A673 (cell line): ENCODE measurements at regions not wholly inside any gene's neighbourhood (a gene's known extent, or its start where the extent isn't known, plus 50 kb on each side); places are given as distances from the start of the nearest gene placed in this dataset.

Experiments
- BruUV-seq: library from RNA; stranded (reverse); fragments of 400-500 nt; replicated peaks from 2 replicates; lab custom pipeline; 2021; lab: Mats Ljungman, UMichigan
- CTCF ChIA-PET: fragments of 300-600 bp; sonication (Branson Sonifier 250); formaldehyde crosslinking; loops from one replicate; lab custom pipeline; 2022; ENCODE audit warnings: antibody characterized with exemption; lab: Charles Lee
- POLR2A ChIA-PET: fragments of 300-600 bp; sonication (Branson Sonifier 250); formaldehyde crosslinking; loops from one replicate; lab custom pipeline; 2022; ENCODE audit warnings: antibody characterized with exemption; ENCODE audit not compliant: low non-redundant PET; lab: Charles Lee
- DNase-seq: peaks from one replicate; pipeline ENCODE4 v3.0.0-alpha.2; 2015; ENCODE audit warnings: low spot score
- H3K27ac ChIP-seq: fragments of 200-600 bp; sonication (generic); 2 replicates; pipeline ENCODE4 v1.5.1; 2016; ENCODE audit warnings: mixed run types, low read depth, mild to moderate bottlenecking, mixed read lengths, antibody characterized with exemption, low read length; ENCODE audit not compliant: poor library complexity, severe bottlenecking
- H3K27me3 ChIP-seq: fragments of 200-600 bp; sonication (generic); replicated peaks from 2 replicates; pipeline ENCODE4 v1.6.1; 2017; ENCODE audit warnings: mixed run types, low read depth, mild to moderate bottlenecking, mixed read lengths, antibody characterized with exemption, low read length; ENCODE audit not compliant: insufficient read depth, poor library complexity
- H3K36me3 ChIP-seq: fragments of 200-600 bp; sonication (generic); 2 replicates; pipeline ENCODE4 v1.6.1; 2016; ENCODE audit warnings: mixed run types, mild to moderate bottlenecking, mixed read lengths, antibody characterized with exemption, low read length; ENCODE audit not compliant: insufficient read depth, poor library complexity, severe bottlenecking
- H3K4me1 ChIP-seq: fragments of 200-600 bp; sonication (generic); 2 replicates; pipeline ENCODE4 v1.6.1; 2017; ENCODE audit warnings: mixed run types, mild to moderate bottlenecking, mixed read lengths, antibody characterized with exemption, low read length; ENCODE audit not compliant: insufficient read depth, poor library complexity, severe bottlenecking
- H3K4me3 ChIP-seq: fragments of 200-600 bp; sonication (generic); 2 replicates; pipeline ENCODE4 v1.5.1; 2016; ENCODE audit warnings: low read depth, mixed run types, mild to moderate bottlenecking, mixed read lengths, low read length; ENCODE audit not compliant: poor library complexity, severe bottlenecking
- H3K9me3 ChIP-seq: fragments of 200-600 bp; sonication (generic); 2 replicates; pipeline ENCODE4 v1.6.1; 2016; ENCODE audit warnings: mixed run types, low read depth, mild to moderate bottlenecking, mixed read lengths, antibody characterized with exemption, low read length; ENCODE audit not compliant: poor library complexity, severe bottlenecking
- EZH2 ChIP-seq: fragments of 200-600 bp; sonication (generic); IDR thresholded peaks from 2 replicates; pipeline ENCODE4 v1.6.1; 2017; ENCODE audit warnings: borderline replicate concordance, low read depth, mild to moderate bottlenecking, mixed read lengths, antibody characterized with exemption, low read length; ENCODE audit not compliant: poor library complexity, severe bottlenecking
- intact Hi-C: fragments of 100-400 bp; cut with micrococcal nuclease; formaldehyde crosslinking; loops from one replicate; pipeline ENCODE4 v1.10.0; 2022; ENCODE audit not compliant: unreplicated experiment
- TF ChIP-seq, protein P1 (sequence below): fragments of 300-800, 200-600 bp; sonication (generic); conservative IDR thresholded peaks from 2 replicates; pipeline ENCODE4 v1.5.1; 2017; ENCODE audit warnings: low read depth, mild to moderate bottlenecking, antibody characterized with exemption, low read length, moderate library complexity, mixed read lengths

DNA sequence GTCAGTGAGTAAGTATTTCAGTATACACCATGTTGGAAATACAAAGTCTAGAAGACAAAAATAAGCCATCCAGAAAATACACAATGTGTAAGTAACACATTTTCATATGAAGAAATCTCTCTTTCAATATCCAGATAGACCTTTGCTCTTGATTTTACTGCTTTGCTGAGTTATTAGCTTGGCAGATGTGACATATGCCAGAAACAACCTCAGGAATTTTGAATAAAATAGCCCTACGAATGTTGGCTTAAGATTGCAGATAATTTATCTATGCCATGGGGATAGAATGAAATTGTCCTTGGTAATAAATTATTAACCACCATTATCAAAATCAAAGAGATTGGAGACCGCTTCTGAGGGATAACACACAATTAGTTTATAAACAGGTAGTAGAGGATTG lies 1036.9 kb upstream of the EPHA7 start:
- ChIA-PET POLR2A (no interaction called here), CTCF (no interaction called here)
- intact Hi-C loops = no loop called here
- Histone ChIP-seq H3K27me3 (no peaks in the 10 kb centered on the region), H3K27ac (no peak overlapping the region), H3K36me3 (no peaks in the 10 kb centered on the region), H3K4me1 (peaks cover 13% of the 10 kb centered on the region), H3K4me3 (no peak overlapping the region), H3K9me3 (no peaks in the 10 kb centered on the region)
- TF ChIP-seq, protein P1, sequence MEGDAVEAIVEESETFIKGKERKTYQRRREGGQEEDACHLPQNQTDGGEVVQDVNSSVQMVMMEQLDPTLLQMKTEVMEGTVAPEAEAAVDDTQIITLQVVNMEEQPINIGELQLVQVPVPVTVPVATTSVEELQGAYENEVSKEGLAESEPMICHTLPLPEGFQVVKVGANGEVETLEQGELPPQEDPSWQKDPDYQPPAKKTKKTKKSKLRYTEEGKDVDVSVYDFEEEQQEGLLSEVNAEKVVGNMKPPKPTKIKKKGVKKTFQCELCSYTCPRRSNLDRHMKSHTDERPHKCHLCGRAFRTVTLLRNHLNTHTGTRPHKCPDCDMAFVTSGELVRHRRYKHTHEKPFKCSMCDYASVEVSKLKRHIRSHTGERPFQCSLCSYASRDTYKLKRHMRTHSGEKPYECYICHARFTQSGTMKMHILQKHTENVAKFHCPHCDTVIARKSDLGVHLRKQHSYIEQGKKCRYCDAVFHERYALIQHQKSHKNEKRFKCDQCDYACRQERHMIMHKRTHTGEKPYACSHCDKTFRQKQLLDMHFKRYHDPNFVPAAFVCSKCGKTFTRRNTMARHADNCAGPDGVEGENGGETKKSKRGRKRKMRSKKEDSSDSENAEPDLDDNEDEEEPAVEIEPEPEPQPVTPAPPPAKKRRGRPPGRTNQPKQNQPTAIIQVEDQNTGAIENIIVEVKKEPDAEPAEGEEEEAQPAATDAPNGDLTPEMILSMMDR = no peak
- DNase-seq = no peak
- no TSS peak for BruUV-seq

DNA sequence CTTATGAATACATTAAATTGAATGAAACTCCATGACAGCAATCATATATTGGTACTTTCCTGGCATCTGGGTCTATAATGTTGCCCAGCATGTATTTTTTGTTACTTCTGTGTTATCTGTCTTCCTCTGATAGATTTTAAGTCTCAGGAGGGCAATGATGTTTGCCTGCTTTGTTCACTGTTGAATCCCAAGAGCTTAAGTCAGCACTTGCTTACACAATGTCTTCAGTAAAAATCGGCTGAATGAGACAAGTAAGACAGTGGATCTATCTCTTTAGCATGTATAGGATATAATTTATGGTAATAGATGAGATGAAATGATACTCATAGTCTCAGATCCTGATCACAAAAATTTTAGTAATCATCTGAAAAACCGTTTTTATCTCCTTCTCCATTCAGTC lies 1034.9 kb upstream of the EPHA7 start:
- intact Hi-C loops = no loop called here
- no peak overlapping the region for H3K27ac ChIP-seq
- POLR2A ChIA-PET = interaction anchor here (0.5 kb wide), 1 partner anchor 11 kb away, joined by 3 read pairs; no protein-coding TSS in a partner anchor
- no peaks in the 10 kb centered on the region for H3K36me3 ChIP-seq
- DNase-seq = peak; percentile 76
- BruUV-seq = no TSS peak
- H3K9me3 ChIP-seq = no peaks in the 10 kb centered on the region
- H3K27me3 ChIP-seq = no peaks in the 10 kb centered on the region
- TF ChIP-seq, protein P1 = no peak
- no peak for TF ChIP-seq EZH2
- CTCF ChIA-PET = no interaction called here
- H3K4me3 ChIP-seq = no peak overlapping the region
- peaks cover 13% of the 10 kb centered on the region for H3K4me1 ChIP-seq

DNA sequence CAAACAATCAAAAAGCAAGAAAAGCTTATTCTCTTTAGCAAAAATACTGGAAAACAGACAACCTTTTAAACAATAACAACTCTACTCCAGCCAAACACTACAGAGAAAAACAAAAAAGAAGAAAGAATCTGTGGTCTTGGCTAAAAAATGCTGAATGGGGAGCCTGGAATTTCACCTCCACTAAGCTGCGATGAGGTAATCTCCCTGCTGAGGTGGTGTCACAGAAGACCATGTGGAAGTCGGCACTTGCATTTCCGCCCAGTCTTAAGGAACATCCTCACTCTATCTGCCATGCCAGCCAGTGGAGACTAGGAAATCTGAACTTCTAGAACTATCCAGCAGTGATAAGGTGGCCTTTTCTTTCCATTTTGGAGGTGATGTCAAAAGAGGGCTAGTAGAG lies 1026.8 kb upstream of the EPHA7 start:
- Histone ChIP-seq H3K4me1 (no peaks in the 10 kb centered on the region), H3K9me3 (no peaks in the 10 kb centered on the region), H3K27me3 (no peaks in the 10 kb centered on the region), H3K27ac (no peak overlapping the region), H3K4me3 (no peak overlapping the region), H3K36me3 (no peaks in the 10 kb centered on the region)
- TF ChIP-seq, protein P1 = no peak
- TF ChIP-seq EZH2 = no peak
- BruUV-seq = no TSS peak
- ChIA-PET CTCF (no interaction called here), POLR2A (no interaction called here)
- intact Hi-C loops = no loop called here
- DNase-seq = no peak
